AG09309 (cell line): ENCODE measurements at regions not wholly inside any gene's neighbourhood (a gene's known extent, or its start where the extent isn't known, plus 50 kb on each side); places are given as distances from the start of the nearest gene placed in this dataset.
"Not testable (repeated sequence)": the region's sequence is repeated elsewhere in the genome, so short reads cannot be mapped to it uniquely, and the experiment has no call there.

Experiments
- DNase-seq: peaks from one replicate; pipeline ENCODE4 v3.0.0-alpha.2; 2010; ENCODE audit warnings: low read depth
- H3K4me3 ChIP-seq: 2 replicates; pipeline ENCODE4 v1.5.1; 2011; ENCODE audit warnings: mild to moderate bottlenecking, low read depth, low read length, moderate library complexity; ENCODE audit not compliant: control insufficient read depth
- TF ChIP-seq, protein P1 (sequence below): IDR thresholded peaks from 2 replicates; pipeline ENCODE4 v1.5.1; 2011; ENCODE audit warnings: mild to moderate bottlenecking, low read depth, low read length, inconsistent platforms; ENCODE audit not compliant: insufficient read depth, control insufficient read depth; ENCODE audit errors: missing control alignments

DNA sequence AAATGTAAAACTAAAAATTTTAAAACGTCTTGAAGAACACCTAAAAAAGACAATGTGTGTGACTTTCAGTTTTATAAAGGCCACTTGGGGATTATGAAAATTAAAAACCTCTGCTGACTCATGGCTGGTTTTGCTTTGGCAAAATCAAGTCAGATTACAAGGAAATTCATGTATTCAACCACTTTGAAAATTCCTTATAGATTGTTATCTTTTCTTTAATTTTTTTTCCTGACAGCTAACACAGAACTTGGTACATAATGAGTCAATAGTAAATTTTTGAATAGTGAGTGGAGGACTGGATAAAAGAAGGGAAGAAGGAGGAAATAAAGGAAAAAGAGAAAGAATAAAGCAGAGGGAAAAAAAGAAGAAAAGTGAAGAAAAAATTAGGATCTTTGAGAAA lies 1774.7 kb upstream of the ACO1 start:
- no peak overlapping the region for H3K4me3 ChIP-seq
- TF ChIP-seq, protein P1, sequence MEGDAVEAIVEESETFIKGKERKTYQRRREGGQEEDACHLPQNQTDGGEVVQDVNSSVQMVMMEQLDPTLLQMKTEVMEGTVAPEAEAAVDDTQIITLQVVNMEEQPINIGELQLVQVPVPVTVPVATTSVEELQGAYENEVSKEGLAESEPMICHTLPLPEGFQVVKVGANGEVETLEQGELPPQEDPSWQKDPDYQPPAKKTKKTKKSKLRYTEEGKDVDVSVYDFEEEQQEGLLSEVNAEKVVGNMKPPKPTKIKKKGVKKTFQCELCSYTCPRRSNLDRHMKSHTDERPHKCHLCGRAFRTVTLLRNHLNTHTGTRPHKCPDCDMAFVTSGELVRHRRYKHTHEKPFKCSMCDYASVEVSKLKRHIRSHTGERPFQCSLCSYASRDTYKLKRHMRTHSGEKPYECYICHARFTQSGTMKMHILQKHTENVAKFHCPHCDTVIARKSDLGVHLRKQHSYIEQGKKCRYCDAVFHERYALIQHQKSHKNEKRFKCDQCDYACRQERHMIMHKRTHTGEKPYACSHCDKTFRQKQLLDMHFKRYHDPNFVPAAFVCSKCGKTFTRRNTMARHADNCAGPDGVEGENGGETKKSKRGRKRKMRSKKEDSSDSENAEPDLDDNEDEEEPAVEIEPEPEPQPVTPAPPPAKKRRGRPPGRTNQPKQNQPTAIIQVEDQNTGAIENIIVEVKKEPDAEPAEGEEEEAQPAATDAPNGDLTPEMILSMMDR, result no peak
- no peak for DNase-seq

DNA sequence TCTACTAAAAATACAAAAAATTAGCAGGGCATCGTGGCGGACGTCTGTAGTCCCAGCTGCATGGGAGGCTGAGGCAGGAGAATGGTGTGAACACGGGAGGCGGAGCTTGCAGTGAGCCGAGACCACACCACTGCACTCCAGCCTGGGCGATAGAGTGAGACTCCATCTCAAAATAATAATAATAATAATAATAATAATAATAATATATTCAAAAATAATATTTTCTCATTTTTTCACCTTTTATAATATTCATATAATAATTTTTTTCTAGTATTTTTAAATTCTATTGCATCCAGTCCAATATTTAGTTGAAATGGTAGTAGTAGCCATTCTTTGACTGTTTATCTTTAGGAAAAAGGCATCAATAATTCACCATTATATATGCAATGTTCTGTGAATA lies 1767.7 kb upstream of the ACO1 start:
- not testable (repeated sequence) for H3K4me3 ChIP-seq, DNase-seq

DNA sequence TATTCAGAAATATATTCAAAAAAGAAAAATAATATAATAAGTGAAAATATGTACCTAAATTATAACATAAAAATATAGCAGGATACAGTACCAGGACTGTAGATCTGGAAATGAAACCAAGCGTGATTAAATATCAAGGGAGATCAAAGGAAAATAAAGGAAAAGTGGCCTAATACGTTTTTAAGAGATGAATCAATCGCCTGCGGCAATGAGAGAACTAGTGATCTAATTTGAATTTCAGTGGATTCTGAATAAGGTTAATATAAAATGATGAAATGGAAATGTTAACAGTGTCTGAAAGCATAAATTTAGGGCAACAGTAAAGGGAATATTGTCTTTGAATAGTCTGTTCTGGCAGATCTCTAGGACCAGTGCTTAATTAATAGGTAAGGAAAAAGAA lies 1761.9 kb upstream of the ACO1 start:
- TF ChIP-seq, protein P1, result no peak
- no peak for DNase-seq

DNA sequence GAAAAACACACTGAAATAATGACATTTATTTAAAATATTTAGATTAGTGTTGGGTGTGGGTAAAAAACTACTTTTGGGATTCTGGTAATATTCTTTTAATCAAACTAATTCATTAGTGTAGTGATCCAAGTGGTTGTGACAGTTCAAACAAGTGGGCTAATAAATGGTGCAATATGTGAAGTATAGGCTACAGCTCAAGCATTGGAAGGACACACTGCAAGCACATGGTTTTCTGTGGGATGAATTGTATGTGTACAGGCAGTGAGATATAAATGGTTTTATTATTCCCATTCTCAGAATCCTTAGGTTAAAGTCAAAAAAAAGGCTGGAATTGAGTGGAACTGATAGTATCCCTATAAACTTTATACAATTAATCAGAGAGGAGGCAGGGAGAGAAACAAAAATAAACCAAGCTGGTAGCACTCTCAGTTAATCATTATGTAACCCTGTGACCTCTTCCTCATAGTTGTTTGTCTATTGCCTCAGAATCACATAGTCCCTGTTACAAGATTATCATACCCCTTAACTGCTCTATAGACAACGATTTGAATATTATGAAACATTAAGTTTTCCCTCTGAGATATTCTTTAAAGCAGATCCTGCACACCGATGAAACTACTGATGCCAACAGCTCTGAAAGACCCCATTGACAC lies 1755.4 kb upstream of the ACO1 start:
- TF ChIP-seq, protein P1, result no peak
- H3K4me3 ChIP-seq, result no peak overlapping the region

More for the DNA sequence above, 1761.9 kb upstream of the ACO1 start:
- H3K4me3 ChIP-seq, result no peak overlapping the region

DNA sequence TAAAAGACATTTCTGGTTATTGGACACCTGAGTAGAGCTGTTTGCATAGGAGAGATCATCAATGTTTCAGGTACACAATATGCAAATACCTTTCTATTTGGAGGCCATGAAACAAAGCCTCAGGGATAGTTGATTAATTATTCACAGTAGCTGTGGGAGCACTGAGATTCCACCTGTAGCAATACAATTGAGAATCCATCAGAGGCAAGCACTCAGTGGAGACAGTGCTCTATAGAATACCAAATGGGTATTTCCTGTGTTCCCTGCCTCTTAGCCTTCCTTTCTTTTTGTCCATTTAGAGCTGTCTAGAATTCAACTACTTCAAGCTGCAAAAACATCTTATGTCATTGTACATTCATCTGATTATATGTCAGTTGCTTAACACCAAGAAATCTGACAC lies 1754.0 kb upstream of the ACO1 start:
- TF ChIP-seq, protein P1, result no peak
- no peak for DNase-seq
- no peak overlapping the region for H3K4me3 ChIP-seq

More for the DNA sequence above, 1755.4 kb upstream of the ACO1 start:
- DNase-seq, result no peak

DNA sequence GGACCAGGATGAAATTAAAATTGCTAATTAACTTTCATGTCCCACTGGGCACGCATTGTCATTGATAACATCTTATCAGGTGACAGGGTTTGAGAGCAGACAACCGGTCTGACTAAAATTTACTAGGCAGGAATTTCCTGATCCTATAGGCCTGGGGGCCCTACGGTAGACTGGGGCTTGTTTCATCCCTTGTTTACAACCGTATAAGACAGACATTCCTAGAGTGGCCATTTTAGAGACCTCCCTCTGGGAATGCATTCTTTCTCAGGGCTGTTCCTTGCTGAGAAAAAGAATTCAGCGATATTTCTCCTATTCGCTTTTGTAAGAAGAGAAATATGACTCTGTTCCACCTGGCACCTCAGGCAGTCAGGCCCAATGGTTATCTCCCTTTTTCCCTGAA lies 1737.8 kb upstream of the ACO1 start:
- not testable (repeated sequence) for H3K4me3 ChIP-seq, DNase-seq

DNA sequence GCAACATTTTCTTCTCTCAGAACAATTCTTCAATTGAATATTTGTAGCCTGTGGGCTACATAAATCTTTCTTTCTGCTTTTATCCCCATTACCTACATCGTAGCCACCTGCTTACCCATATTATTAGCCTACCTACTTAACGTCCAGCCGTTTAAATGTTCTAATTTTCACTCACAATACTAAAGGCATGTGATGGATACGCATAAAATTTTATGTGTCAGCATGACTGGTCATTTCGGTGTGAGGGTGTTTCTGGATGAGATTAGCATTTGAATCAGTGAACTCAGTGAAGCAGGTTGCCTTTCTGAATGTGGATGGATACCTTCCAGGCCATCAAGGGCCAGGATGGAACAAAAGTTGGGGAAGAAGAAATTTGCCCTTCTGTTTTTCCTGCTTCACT lies 1722.5 kb upstream of the ACO1 start:
- H3K4me3 ChIP-seq, result no peak overlapping the region
- TF ChIP-seq, protein P1, result no peak
- no peak for DNase-seq
